T-helper 1 cell treated with Interleukin-12 subunit alpha and Interleukin-12 subunit beta and Interleukin-4 antibody, amounts not matched to agents 30 μg/mL and 1 μg/mL, for 36 hours (primary cell): ENCODE measurements at regions not wholly inside any gene's neighbourhood (a gene's known extent, or its start where the extent isn't known, plus 50 kb on each side); places are given as distances from the start of the nearest gene placed in this dataset.

ENCODE experiments used
- H3K27ac Mint-ChIP-seq: one replicate; pipeline ENCODE4 v1.8.0; 2021; ENCODE audit warnings: mild to moderate bottlenecking, mixed read lengths
- H3K27me3 Mint-ChIP-seq: one replicate; pipeline ENCODE4 v1.8.0; 2021; ENCODE audit warnings: low read depth, mixed read lengths
- H3K36me3 Mint-ChIP-seq: one replicate; pipeline ENCODE4 v1.8.0; 2021; ENCODE audit warnings: low read depth, mixed read lengths
- H3K4me1 Mint-ChIP-seq: one replicate; pipeline ENCODE4 v1.8.0; 2021; ENCODE audit warnings: low read depth, mixed read lengths
- H3K4me3 Mint-ChIP-seq: one replicate; pipeline ENCODE4 v1.8.0; 2021; ENCODE audit warnings: mild to moderate bottlenecking, moderate library complexity, mixed read lengths
- H3K9me3 Mint-ChIP-seq: one replicate; pipeline ENCODE4 v1.8.0; 2021; ENCODE audit warnings: mixed read lengths

DNA sequence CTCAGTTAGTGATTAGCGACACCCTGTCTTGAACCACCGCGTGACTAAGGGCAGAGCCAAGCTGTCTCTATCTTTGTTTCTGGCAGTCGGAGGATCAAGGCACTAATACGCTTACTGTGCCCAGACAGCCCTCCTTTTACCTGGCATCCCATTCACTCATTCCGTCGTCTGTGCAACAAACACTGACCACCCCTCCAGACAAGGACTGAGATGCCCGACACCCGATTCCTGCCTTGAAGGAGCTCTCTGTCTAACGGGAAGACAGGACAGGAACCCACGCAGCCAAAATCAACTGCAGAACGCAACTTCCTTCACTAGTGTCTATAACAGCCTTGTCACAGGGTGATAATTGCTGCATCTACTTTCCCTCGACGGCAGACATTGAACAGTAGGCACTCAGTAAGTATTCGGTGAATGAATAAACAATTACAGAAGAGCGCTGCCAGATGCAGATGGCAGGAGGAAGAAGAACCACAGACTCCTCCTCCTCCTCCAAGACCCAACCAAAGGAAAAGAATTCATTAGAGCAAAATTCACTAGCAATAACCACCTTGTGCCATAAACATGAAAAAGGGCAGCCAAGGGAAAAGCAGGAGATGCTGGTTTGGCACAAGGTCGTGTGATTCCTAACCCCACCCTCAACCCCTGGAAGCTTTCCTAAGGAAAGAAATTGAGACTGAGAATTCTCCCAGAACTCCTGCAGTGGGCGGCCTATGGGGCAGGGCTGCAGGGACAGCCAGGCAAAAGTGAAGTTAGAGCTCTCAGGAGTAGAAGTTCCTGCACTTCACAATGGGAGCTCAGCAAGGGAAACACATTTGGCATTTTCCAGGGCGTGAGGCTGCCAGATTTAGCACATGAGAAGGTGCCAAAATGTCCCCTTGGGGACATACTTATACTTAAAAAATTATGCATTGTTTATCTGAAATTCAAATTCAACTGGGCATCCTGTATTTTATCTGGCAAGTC, 186.6 kb upstream of the DIO3 start:
- Mint-ChIP-seq H3K27me3 (peaks cover 3% of the 10 kb centered on the region), H3K27ac (no peak overlapping the region), H3K36me3 (no peaks in the 10 kb centered on the region), H3K4me3 (no peak overlapping the region), H3K9me3 (no peaks in the 10 kb centered on the region), H3K4me1 (no peaks in the 10 kb centered on the region)

DNA sequence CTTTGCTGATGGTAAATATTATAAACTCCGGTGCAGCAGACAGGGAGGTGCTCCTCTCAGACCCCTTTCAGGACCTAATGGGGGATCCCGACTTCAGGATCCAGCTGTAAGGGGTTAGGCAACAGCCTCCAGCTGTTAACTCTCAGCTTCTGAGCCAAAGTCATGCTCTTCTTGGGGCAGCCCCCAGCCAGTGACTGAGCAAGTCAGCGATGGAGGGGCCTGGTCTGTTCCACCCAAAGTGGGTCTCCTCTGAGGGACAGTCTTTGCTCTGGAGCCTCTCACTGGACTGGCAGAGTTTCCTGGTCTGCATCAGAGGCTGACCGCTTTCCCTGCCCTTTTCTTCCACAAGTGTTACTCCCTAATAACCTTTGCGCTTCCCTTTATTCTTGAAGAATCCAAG, 184.2 kb upstream of the DIO3 start:
- no peak overlapping the region for H3K4me3 Mint-ChIP-seq
- H3K27ac Mint-ChIP-seq: no peak overlapping the region

DNA sequence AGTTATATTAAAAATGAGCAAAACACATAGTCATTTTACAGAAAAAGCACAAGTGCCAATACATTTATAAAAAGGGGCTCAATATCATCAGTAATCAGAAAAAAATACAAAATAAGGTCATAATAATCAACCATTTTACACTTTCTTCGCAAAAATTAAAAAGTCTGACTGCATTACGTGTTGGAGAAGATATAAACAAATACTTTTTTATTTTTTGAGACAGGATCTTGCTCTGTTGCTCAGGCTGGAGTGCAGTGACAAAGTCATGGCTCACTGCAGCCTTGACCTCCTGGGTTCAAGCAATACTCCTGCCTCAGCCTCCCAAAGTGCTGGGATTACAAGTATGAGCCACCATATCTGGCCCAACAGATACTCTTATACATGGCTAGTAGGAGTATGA, 181.5 kb upstream of the DIO3 start:
- Mint-ChIP-seq H3K4me1 (no peaks in the 10 kb centered on the region), H3K27me3 (peaks cover 3% of the 10 kb centered on the region), H3K36me3 (no peaks in the 10 kb centered on the region), H3K4me3 (no peak overlapping the region), H3K9me3 (peaks cover 12% of the 10 kb centered on the region), H3K27ac (no peak overlapping the region)

More for the DNA sequence above, 184.2 kb upstream of the DIO3 start:
- H3K36me3 Mint-ChIP-seq: no peaks in the 10 kb centered on the region
- H3K27me3 Mint-ChIP-seq: peaks cover 3% of the 10 kb centered on the region
- H3K4me1 Mint-ChIP-seq: no peaks in the 10 kb centered on the region
- no peaks in the 10 kb centered on the region for H3K9me3 Mint-ChIP-seq

DNA sequence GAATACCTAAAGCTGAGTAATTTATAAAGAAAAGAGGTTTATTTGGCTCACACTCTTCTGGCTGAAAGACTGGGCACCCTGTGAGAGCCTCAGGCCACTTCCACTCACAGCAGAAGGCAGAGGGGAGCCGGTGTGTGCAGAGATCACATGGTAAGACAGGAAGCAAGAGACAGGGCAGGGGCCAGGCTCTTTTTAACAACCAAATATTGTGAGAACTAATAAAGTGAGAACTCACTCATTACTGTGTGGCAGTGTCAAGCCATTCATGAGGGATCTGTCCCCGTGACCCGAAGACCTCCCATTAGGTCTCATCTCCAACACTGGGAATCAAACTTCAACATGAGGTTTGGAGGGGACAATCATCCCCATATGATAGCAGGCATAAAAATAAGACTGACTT, 180.8 kb upstream of the DIO3 start:
- Mint-ChIP-seq H3K4me3 (no peak overlapping the region), H3K9me3 (peaks cover 15% of the 10 kb centered on the region), H3K27me3 (peaks cover 3% of the 10 kb centered on the region), H3K4me1 (no peaks in the 10 kb centered on the region), H3K27ac (no peak overlapping the region), H3K36me3 (no peaks in the 10 kb centered on the region)

DNA sequence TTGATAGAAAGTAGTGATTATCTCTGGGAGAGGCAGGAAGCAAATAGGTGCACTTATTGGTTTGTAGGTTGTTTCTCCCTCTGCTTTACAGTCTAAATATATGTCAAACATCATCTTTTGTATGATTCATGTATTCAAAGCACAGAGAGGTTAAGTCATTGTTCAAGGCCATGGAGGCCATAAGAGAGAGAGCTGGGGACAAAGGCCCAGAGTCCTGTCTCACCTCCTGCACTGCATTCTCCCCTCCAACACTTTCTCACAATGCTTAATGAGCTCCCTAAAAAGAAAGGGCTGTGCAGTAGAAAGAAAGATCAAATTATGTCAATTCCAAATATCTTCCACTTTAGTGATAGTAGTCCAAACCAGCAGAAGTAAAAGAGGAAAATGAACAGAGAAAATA, 180.4 kb upstream of the DIO3 start:
- H3K27ac Mint-ChIP-seq: no peak overlapping the region
- peaks cover 3% of the 10 kb centered on the region for H3K27me3 Mint-ChIP-seq
- peaks cover 15% of the 10 kb centered on the region for H3K9me3 Mint-ChIP-seq
- H3K4me3 Mint-ChIP-seq: no peak overlapping the region
- H3K36me3 Mint-ChIP-seq: no peaks in the 10 kb centered on the region
- no peaks in the 10 kb centered on the region for H3K4me1 Mint-ChIP-seq

DNA sequence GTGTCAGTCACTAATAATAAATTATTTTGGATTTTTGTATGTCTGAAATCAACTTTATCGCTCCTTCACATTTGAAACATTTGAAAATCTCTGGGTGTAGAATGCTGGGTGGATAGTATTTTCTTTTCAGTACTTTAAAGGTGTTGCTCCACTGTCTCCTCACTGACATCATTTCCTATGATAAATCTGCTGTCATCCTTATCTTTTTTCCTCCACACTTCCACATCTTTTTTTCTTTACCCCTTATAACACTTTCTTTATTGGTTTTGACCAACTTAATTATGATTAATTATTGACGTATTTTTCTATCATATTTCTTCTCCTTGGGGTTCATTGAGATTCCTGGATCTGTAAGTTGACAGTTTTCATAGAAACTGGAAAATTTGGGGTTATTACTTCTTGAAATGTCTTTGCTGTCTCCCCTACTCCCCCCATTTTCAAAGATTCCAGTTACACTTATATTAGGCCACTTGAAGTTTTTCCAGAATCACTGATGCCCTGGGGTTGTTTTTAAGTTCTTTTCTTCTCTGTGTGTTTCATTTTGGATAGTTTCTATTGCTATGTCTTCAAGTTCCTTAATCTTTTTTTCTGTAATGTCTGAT, 177.5 kb upstream of the DIO3 start:
- no peak overlapping the region for H3K4me3 Mint-ChIP-seq
- peaks cover 22% of the 10 kb centered on the region for H3K9me3 Mint-ChIP-seq
- H3K4me1 Mint-ChIP-seq: no peaks in the 10 kb centered on the region
- H3K27ac Mint-ChIP-seq: no peak overlapping the region
- no peaks in the 10 kb centered on the region for H3K36me3 Mint-ChIP-seq
- peaks cover under 1% of the 10 kb centered on the region for H3K27me3 Mint-ChIP-seq

DNA sequence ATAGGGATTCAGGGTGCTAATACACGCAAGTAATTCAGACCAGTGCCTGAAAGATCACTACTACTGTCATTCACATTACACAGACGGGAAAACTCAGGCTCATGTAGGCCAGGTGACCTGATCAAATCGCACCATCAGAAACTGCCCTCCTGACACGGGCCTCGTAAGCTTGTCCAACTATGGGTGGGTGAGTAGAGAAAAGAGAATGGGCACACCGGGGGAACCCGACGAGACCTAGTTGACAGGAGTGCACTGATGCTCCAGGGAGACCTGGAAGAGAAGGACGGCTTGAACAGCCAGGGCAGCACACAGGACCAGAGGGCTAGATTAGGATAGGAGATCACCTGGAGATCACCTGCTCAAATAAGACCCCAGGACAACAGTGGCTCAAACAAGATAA, 166.9 kb upstream of the DIO3 start:
- Mint-ChIP-seq H3K4me3 (no peak overlapping the region), H3K9me3 (no peaks in the 10 kb centered on the region), H3K27me3 (peaks cover 8% of the 10 kb centered on the region), H3K36me3 (no peaks in the 10 kb centered on the region), H3K27ac (no peak overlapping the region), H3K4me1 (no peaks in the 10 kb centered on the region)

DNA sequence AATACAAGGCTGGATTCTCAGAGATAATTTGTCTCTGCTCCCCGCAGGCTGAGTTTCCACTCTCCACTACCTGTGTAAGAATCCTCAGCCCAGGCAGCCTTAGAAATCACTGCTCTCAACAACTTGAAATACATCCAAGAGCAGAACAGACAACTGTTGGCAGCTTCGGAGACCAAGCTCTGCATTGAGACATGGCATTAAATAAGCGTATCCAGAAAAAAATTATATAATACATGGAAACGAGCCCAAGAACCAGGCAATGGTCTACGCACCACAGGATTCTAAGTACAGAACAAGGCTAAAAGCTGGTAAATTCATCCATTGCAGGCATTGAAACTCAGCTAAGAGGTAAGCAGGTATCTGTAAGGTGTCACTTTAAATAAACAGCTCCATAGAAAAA, 165.5 kb upstream of the DIO3 start:
- H3K36me3 Mint-ChIP-seq: no peaks in the 10 kb centered on the region
- H3K9me3 Mint-ChIP-seq: no peaks in the 10 kb centered on the region
- H3K27me3 Mint-ChIP-seq: peaks cover 21% of the 10 kb centered on the region
- H3K4me1 Mint-ChIP-seq: no peaks in the 10 kb centered on the region
- H3K4me3 Mint-ChIP-seq: no peak overlapping the region
- H3K27ac Mint-ChIP-seq: no peak overlapping the region

DNA sequence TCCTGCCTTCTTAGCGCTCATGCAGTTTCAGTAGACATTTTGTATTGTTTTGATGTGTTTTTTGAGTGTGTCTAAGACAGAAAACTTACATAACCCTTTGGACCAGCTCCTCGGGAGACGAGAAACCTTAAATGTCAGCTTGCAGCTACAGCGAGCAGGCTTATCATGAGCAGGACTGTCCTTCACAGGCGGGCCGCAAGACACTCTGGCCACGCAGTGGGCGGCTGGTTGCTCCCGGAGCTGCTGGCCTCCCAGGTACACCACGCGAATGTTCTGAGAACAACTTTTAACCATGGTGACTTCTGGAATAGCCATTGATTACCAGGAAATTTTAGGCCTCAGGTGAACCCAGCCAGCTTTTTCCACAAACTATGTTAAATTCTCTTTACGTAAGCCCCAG, 164.1 kb upstream of the DIO3 start:
- no peak overlapping the region for H3K4me3 Mint-ChIP-seq
- no peaks in the 10 kb centered on the region for H3K4me1 Mint-ChIP-seq
- H3K27ac Mint-ChIP-seq: no peak overlapping the region
- H3K27me3 Mint-ChIP-seq: peaks cover 31% of the 10 kb centered on the region
- no peaks in the 10 kb centered on the region for H3K9me3 Mint-ChIP-seq
- no peaks in the 10 kb centered on the region for H3K36me3 Mint-ChIP-seq

DNA sequence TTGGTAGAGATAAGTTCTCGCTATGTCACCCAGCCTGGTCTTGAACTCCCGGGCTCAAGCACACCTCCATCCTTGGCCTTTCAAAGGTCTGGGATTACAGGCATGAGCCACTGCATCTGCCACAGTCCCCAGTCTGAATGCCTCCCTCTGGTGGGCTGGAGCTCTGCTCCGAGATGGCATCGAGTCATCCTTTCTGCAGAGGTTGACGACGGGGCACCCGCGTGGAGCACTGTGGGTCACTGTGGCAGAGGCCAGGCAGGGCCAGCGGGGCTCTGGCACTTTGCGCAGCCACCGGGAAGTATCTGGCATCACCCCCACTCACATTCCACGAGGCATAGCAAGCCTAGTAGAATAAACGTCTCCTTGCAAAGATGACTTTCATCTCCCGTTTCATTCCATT, 163.3 kb upstream of the DIO3 start:
- H3K9me3 Mint-ChIP-seq: no peaks in the 10 kb centered on the region
- H3K36me3 Mint-ChIP-seq: no peaks in the 10 kb centered on the region
- no peaks in the 10 kb centered on the region for H3K4me1 Mint-ChIP-seq
- H3K27me3 Mint-ChIP-seq: peaks cover 28% of the 10 kb centered on the region
- no peak overlapping the region for H3K27ac Mint-ChIP-seq
- no peak overlapping the region for H3K4me3 Mint-ChIP-seq

DNA sequence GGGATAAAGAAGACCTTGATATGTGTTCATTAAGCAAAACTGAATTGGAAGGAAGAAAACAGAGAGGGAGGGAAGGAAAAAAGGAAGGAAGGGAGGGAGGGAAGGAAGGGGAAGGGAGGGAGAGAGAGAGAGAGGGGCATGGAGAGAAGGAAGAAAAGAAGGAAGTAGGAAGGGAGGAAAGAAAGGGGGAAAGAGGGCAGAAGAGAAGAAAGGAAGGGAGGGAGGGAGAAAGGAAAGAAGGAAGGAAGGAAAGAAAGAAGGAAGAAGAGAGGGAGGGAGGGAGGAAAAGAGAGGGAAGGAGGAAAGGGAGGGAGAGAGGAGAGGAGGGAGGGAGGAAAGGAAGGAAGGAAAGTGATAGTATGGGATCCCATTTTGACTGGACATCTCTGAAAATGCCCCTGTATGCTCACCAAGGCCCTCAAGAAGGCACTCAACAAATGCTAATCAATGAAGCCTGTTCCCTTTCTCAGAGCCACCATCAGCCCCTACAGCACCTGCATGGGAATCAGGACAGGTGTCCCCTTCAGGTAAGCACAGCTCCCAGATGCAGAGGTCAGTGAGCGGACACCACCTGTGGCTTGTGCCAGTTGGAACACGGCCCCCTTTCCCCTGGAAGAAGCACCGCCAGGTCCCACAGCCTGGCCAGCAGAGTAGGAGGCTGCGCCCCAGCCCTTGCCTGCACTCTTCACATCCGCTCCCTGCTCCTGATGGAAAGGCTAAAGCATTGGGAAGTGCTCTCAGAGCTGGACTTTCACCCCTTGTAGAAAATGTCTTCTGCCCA, 161.4 kb upstream of the DIO3 start:
- H3K36me3 Mint-ChIP-seq: no peaks in the 10 kb centered on the region
- H3K4me1 Mint-ChIP-seq: no peaks in the 10 kb centered on the region
- H3K4me3 Mint-ChIP-seq: no peak overlapping the region
- no peaks in the 10 kb centered on the region for H3K9me3 Mint-ChIP-seq
- no peak overlapping the region for H3K27ac Mint-ChIP-seq
- H3K27me3 Mint-ChIP-seq: peaks cover 28% of the 10 kb centered on the region

DNA sequence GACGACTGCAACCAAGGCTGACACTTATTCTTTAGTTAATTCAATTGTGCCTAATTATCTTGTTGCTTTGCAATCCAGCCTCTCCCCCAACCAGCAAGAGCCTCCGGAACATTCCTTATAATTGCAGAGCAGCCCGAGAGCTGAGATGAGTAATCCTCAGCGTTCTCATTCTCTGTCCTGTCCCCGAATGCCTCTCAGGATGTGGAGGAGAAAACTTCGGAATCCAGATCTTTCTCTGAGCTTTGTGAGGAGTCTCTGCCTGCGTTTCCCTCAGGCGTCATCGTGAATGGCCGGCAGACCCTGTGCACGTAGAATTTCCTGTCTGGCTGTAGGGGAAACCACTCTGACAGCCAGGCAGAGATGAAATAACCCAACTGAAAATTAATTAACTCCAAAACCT, 160.5 kb upstream of the DIO3 start:
- H3K27me3 Mint-ChIP-seq: peaks cover 28% of the 10 kb centered on the region
- no peaks in the 10 kb centered on the region for H3K4me1 Mint-ChIP-seq
- no peaks in the 10 kb centered on the region for H3K9me3 Mint-ChIP-seq
- no peak overlapping the region for H3K4me3 Mint-ChIP-seq
- H3K36me3 Mint-ChIP-seq: no peaks in the 10 kb centered on the region
- H3K27ac Mint-ChIP-seq: no peak overlapping the region

DNA sequence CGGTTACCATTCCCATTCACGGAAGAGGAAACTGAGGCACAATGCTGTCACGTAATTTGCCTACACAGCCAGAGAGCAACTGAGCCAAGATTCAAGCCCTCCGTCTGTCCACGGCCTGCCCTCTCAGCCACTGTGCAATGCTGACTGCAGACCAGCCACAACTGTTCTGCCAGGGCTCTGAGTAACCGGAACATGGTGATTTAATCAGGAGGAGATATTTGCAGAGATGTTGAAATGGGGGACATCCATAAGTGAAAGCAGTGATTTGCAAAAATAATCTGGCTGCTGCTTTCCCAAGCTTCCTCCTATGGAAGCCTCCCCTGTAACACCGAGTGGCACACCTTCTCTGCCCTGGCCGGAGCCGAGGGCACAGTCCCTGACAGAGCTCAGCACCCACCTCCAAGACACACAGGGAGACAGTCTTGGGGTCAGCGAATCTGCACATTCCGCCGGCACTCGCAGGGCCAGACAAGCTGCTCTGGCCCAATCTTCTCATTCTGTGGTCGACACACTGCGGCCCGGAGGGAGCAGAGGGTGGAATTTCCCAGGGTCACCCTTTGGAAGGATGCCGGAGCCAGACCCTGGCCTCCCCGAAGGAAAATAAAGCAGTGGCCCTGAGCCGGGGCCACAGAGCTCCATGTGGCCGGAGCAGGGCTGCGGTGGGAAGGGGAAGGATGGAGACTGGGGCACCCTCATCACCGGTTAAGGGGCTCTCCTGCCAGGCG, 158.2 kb upstream of the DIO3 start:
- no peak overlapping the region for H3K4me3 Mint-ChIP-seq
- H3K9me3 Mint-ChIP-seq: no peaks in the 10 kb centered on the region
- no peaks in the 10 kb centered on the region for H3K4me1 Mint-ChIP-seq
- H3K27me3 Mint-ChIP-seq: peaks cover 28% of the 10 kb centered on the region
- H3K27ac Mint-ChIP-seq: no peak overlapping the region
- H3K36me3 Mint-ChIP-seq: no peaks in the 10 kb centered on the region

DNA sequence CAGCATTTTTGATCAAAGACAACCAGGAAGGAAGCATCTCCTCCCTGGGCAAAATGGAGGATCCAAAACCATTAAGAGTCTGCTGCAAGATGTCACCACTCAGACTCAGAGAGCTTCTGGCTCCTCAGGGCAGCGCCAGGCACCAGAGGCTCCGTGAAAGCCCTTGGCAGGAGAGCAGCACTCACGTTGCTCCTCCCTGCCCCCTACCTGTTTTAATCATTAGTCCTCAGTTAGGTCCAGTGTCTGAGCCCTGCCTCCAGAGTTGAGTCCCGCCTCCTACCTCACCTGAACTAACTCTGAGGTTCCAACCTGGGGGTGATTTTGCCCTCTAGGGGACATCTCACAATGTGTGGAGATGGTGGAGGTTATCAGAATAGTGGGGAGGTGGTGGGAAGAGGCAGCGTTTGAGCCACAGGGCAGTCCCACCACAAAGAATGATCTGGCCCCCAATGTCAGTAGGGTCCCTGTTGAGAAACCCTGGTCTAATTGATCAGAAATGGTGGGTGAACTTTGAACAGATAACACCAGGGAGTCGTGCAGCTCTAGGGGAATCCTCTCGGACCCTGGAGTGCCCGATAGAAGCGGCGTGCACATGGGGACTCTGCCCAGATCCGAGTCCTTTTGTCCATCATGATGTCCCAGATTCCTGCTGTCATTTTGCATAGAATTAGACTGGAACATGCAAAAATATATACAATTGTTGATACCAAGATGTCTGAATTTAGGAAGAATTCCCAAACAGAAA, 156.7 kb upstream of the DIO3 start:
- Mint-ChIP-seq H3K36me3 (no peaks in the 10 kb centered on the region), H3K4me3 (no peak overlapping the region), H3K4me1 (no peaks in the 10 kb centered on the region), H3K27ac (no peak overlapping the region), H3K9me3 (no peaks in the 10 kb centered on the region), H3K27me3 (peaks cover 21% of the 10 kb centered on the region)
